GM12865 (cell line): ENCODE measurements at regions not wholly inside any gene's neighbourhood (a gene's known extent, or its start where the extent isn't known, plus 50 kb on each side); places are given as distances from the start of the nearest gene placed in this dataset.

Source experiments
- DNase-seq: peaks from one replicate; pipeline ENCODE4 v3.0.0; 2010; ENCODE audit warnings: low read depth
- H3K4me3 ChIP-seq: 2 replicates; pipeline ENCODE4 v1.5.1; 2011; ENCODE audit warnings: mild to moderate bottlenecking, low read depth, low read length, control low read depth
- CTCF ChIP-seq: IDR thresholded peaks from 2 replicates; pipeline ENCODE4 v1.5.1; 2011; ENCODE audit warnings: low read length, control low read depth, low read depth, inconsistent platforms; ENCODE audit not compliant: insufficient read depth; ENCODE audit errors: missing control alignments

- TF ChIP-seq CTCF = no peak
- H3K4me3 ChIP-seq = no peak overlapping the region
- no peak for DNase-seq
These were observed 406.6 kb upstream of the MMADHC start for GRCh38 chr2:149994057-149994728.

- H3K4me3 ChIP-seq = no peak overlapping the region
- no peak for TF ChIP-seq CTCF
- no peak for DNase-seq
These were observed 405.7 kb upstream of the MMADHC start for GRCh38 chr2:149993316-149993715.

DNA sequence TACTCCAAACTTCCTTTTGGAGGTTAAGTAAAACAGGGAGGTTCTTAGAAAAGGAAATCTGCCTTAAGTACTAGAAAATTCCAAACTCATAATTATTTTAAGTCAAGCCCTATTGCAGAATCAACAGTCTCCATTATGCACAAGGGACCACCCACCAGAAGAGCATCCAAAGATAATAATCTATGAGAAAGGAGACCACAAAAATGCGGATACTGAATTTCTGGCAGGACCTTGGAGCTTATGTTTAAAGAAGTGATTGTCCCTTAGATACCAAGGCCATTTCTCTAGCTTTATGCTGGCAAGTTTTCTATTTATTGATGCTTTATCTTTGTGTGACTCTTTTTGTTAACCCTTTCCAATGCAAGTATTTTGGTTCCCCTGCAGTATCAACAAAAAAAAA, 404.0 kb upstream of the MMADHC start:
- DNase-seq = no peak
- no peak overlapping the region for H3K4me3 ChIP-seq
- no peak for TF ChIP-seq CTCF

DNA sequence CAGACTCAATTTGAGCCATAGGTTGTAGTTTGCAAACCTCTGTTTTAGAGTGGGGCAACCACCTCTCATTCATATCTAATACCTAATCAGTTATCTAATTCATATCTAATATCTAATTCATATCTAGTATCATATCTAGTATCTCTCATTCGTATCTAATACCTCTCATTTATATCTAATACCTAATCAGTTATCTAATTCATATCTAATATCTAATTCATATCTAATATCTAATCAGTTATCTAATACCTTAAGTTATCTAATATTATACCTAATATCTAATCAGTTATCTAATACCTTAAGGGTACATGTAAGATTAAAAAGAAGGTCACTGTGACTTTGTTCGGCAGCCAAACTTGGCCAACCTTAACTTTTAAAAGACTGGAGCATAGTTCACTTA, 403.4 kb upstream of the MMADHC start:
- H3K4me3 ChIP-seq = no peak overlapping the region
- no peak for TF ChIP-seq CTCF
- DNase-seq = no peak

DNA sequence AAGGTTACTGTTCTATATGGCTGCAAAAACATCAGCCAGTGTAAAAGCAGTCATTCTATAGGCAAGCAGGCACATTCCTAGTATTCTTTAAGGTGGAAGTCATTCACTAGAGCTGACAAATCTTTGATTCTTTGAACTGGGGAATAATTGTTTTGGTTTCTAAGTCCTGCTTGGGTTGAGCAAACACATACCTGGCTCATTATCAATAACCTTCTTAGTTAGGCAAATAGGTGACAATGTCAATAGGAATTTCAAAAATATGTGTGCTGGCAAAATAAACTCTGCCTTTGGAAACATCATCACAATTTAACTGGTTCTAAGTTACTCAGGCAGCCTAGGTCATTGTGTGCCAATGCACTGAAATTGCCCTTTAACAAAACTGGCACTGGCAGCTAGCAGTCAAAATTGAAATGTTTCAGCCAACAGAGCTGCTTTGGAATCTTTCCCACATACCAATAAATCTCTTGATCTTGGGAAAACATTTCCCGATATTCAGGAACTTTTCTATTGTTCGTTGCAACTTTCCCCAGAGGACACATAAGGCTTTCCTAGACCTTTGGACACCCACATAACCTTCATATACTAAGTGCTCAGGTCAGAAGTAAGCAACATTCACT, 402.0 kb upstream of the MMADHC start:
- no peak for DNase-seq
- TF ChIP-seq CTCF = no peak
- no peak overlapping the region for H3K4me3 ChIP-seq

GRCh38 chr2:149988361-149988760, 400.8 kb upstream of the MMADHC start:
- no peak for DNase-seq
- no peak overlapping the region for H3K4me3 ChIP-seq
- TF ChIP-seq CTCF = no peak

- TF ChIP-seq CTCF = no peak
- no peak overlapping the region for H3K4me3 ChIP-seq
- DNase-seq = no peak
These were observed 399.3 kb upstream of the MMADHC start for GRCh38 chr2:149986861-149987260.
